H1 (cell line): ENCODE measurements at regions not wholly inside any gene's neighbourhood (a gene's known extent, or its start where the extent isn't known, plus 50 kb on each side); places are given as distances from the start of the nearest gene placed in this dataset.

Source experiments
- BCL11A ChIP-seq, 2 experiments: IDR thresholded peaks; one replicate each; pipeline ENCODE4 v1.6.1; 2011; ENCODE audit warnings: low read depth in 2 of 2, low read length in 2 of 2, mild to moderate bottlenecking in 2 of 2
- EP300 ChIP-seq, 2 experiments: IDR thresholded peaks; 1 replicate in 1 of 2; 2 replicates in 1 of 2; pipeline ENCODE4 v1.6.1; 2011 to 2012; ENCODE audit warnings: low read depth in 2 of 2, low read length in 2 of 2, mild to moderate bottlenecking in 2 of 2, borderline replicate concordance in 1 of 2, inconsistent platforms in 1 of 2, moderate library complexity in 1 of 2
- HDAC6 ChIP-seq: IDR thresholded peaks from one replicate; pipeline ENCODE4 v1.7.1; 2012; ENCODE audit warnings: low read depth, mild to moderate bottlenecking, inconsistent platforms, low read length, moderate library complexity
- SP2 ChIP-seq: IDR thresholded peaks from 2 replicates; pipeline ENCODE4 v1.6.1; 2012; ENCODE audit warnings: mild to moderate bottlenecking, low read length, inconsistent platforms
- SUZ12 ChIP-seq: fragments of 200-600 bp; sonication (generic); IDR thresholded peaks from 2 replicates; pipeline ENCODE4 v1.6.1; 2012; ENCODE audit warnings: mild to moderate bottlenecking, inconsistent platforms, low read length, moderate library complexity, mixed read lengths
- TF ChIP-seq, protein P1 (sequence below): fragments of 300-600 bp; sonication (generic); IDR thresholded peaks from 2 replicates; pipeline ENCODE4 v1.7.1; 2012; ENCODE audit warnings: low read length, moderate library complexity, mild to moderate bottlenecking, inconsistent platforms; ENCODE audit not compliant: insufficient replicate concordance

GRCh38 chrX:19178402-19178801, 56.1 kb upstream of the ADGRG2 start (continued):
- TF ChIP-seq, protein P1, sequence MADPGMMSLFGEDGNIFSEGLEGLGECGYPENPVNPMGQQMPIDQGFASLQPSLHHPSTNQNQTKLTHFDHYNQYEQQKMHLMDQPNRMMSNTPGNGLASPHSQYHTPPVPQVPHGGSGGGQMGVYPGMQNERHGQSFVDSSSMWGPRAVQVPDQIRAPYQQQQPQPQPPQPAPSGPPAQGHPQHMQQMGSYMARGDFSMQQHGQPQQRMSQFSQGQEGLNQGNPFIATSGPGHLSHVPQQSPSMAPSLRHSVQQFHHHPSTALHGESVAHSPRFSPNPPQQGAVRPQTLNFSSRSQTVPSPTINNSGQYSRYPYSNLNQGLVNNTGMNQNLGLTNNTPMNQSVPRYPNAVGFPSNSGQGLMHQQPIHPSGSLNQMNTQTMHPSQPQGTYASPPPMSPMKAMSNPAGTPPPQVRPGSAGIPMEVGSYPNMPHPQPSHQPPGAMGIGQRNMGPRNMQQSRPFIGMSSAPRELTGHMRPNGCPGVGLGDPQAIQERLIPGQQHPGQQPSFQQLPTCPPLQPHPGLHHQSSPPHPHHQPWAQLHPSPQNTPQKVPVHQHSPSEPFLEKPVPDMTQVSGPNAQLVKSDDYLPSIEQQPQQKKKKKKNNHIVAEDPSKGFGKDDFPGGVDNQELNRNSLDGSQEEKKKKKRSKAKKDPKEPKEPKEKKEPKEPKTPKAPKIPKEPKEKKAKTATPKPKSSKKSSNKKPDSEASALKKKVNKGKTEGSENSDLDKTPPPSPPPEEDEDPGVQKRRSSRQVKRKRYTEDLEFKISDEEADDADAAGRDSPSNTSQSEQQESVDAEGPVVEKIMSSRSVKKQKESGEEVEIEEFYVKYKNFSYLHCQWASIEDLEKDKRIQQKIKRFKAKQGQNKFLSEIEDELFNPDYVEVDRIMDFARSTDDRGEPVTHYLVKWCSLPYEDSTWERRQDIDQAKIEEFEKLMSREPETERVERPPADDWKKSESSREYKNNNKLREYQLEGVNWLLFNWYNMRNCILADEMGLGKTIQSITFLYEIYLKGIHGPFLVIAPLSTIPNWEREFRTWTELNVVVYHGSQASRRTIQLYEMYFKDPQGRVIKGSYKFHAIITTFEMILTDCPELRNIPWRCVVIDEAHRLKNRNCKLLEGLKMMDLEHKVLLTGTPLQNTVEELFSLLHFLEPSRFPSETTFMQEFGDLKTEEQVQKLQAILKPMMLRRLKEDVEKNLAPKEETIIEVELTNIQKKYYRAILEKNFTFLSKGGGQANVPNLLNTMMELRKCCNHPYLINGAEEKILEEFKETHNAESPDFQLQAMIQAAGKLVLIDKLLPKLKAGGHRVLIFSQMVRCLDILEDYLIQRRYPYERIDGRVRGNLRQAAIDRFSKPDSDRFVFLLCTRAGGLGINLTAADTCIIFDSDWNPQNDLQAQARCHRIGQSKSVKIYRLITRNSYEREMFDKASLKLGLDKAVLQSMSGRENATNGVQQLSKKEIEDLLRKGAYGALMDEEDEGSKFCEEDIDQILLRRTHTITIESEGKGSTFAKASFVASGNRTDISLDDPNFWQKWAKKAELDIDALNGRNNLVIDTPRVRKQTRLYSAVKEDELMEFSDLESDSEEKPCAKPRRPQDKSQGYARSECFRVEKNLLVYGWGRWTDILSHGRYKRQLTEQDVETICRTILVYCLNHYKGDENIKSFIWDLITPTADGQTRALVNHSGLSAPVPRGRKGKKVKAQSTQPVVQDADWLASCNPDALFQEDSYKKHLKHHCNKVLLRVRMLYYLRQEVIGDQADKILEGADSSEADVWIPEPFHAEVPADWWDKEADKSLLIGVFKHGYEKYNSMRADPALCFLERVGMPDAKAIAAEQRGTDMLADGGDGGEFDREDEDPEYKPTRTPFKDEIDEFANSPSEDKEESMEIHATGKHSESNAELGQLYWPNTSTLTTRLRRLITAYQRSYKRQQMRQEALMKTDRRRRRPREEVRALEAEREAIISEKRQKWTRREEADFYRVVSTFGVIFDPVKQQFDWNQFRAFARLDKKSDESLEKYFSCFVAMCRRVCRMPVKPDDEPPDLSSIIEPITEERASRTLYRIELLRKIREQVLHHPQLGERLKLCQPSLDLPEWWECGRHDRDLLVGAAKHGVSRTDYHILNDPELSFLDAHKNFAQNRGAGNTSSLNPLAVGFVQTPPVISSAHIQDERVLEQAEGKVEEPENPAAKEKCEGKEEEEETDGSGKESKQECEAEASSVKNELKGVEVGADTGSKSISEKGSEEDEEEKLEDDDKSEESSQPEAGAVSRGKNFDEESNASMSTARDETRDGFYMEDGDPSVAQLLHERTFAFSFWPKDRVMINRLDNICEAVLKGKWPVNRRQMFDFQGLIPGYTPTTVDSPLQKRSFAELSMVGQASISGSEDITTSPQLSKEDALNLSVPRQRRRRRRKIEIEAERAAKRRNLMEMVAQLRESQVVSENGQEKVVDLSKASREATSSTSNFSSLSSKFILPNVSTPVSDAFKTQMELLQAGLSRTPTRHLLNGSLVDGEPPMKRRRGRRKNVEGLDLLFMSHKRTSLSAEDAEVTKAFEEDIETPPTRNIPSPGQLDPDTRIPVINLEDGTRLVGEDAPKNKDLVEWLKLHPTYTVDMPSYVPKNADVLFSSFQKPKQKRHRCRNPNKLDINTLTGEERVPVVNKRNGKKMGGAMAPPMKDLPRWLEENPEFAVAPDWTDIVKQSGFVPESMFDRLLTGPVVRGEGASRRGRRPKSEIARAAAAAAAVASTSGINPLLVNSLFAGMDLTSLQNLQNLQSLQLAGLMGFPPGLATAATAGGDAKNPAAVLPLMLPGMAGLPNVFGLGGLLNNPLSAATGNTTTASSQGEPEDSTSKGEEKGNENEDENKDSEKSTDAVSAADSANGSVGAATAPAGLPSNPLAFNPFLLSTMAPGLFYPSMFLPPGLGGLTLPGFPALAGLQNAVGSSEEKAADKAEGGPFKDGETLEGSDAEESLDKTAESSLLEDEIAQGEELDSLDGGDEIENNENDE: no peak
- no peak for TF ChIP-seq SP2
- TF ChIP-seq HDAC6: no peak
- TF ChIP-seq BCL11A (IDR thresholded peaks at IDR 0.05; ENCODE audit: low read depth in 2 of 2, low read length in 2 of 2): no peak
- no peak for TF ChIP-seq SUZ12
- no peak for TF ChIP-seq EP300 (IDR thresholded peaks at IDR 0.05; ENCODE audit: borderline replicate concordance in 1 of 2, low read depth in 2 of 2, low read length in 2 of 2)
